HL-60 (cell line): ENCODE measurements at regions not wholly inside any gene's neighbourhood (a gene's known extent, or its start where the extent isn't known, plus 50 kb on each side); places are given as distances from the start of the nearest gene placed in this dataset.

Experiments used
- DNase-seq, 2 experiments: peaks; one replicate each; pipeline ENCODE4 v3.0.0-alpha.2; 2010 to 2020; ENCODE audit warnings: low read depth in 1 of 2, low spot score in 1 of 2
- H3K27ac ChIP-seq: fragments of 250-450 bp; sonication (Bioruptor Pico); replicated peaks from 2 replicates; pipeline ENCODE4 v1.5.1; 2020; ENCODE audit warnings: mild to moderate bottlenecking, moderate library complexity
- H3K27me3 ChIP-seq: fragments of 250-450 bp; sonication (Bioruptor Pico); 2 replicates; pipeline ENCODE4 v1.5.1; 2021; ENCODE audit warnings: mild to moderate bottlenecking, moderate library complexity; ENCODE audit not compliant: insufficient read depth, poor library complexity, severe bottlenecking
- H3K4me3 ChIP-seq: replicated peaks from 2 replicates; pipeline ENCODE4 v1.5.1; 2011; ENCODE audit warnings: mild to moderate bottlenecking, control low read depth, low read length; ENCODE audit not compliant: insufficient read depth
- CTCF ChIP-seq: IDR thresholded peaks from one replicate; pipeline ENCODE4 v1.5.1; 2011; ENCODE audit warnings: low read length, control low read depth, inconsistent platforms; ENCODE audit not compliant: insufficient read depth
- GABPA ChIP-seq: IDR thresholded peaks from 2 replicates; pipeline ENCODE4 v1.6.1; 2012; ENCODE audit warnings: low read depth
- POLR2AphosphoS5 ChIP-seq: IDR thresholded peaks from 2 replicates; pipeline ENCODE4 v1.6.1; 2012; ENCODE audit warnings: low read depth
- REST ChIP-seq: IDR thresholded peaks from 2 replicates; pipeline ENCODE4 v1.6.1; 2012; ENCODE audit warnings: low read depth; ENCODE audit not compliant: insufficient replicate concordance
- SPI1 ChIP-seq: IDR thresholded peaks from 2 replicates; pipeline ENCODE4 v1.6.1; 2012; ENCODE audit warnings: low read depth, mild to moderate bottlenecking, borderline replicate concordance

GRCh38 chr15:39088156-39088555 lies 492.7 kb upstream of the THBS1 start:
- Histone ChIP-seq H3K4me3 (no peak overlapping the region), H3K27ac (no peak overlapping the region), H3K27me3 (peaks cover 2% of the 10 kb centered on the region)
- TF ChIP-seq GABPA, result no peak
- TF ChIP-seq CTCF, result no peak
- TF ChIP-seq REST, result no peak
- TF ChIP-seq POLR2AphosphoS5, result no peak
- no peak for TF ChIP-seq SPI1
- DNase-seq, result no peak

GRCh38 chr15:39092354-39092753 lies 488.5 kb upstream of the THBS1 start:
- TF ChIP-seq REST, result no peak
- no peak for TF ChIP-seq SPI1
- TF ChIP-seq GABPA, result no peak
- no peak for TF ChIP-seq POLR2AphosphoS5
- TF ChIP-seq CTCF, result no peak
- no peak for DNase-seq
- Histone ChIP-seq H3K27me3 (peaks cover 5% of the 10 kb centered on the region), H3K27ac (no peak overlapping the region), H3K4me3 (no peak overlapping the region)

- Histone ChIP-seq H3K27ac (no peak overlapping the region), H3K4me3 (no peak overlapping the region), H3K27me3 (peaks cover 5% of the 10 kb centered on the region)
- no peak for DNase-seq
- TF ChIP-seq CTCF (no peak), REST (no peak), POLR2AphosphoS5 (no peak), GABPA (no peak), SPI1 (no peak)
These were observed 488.1 kb upstream of the THBS1 start for GRCh38 chr15:39092761-39093160.
